AG08396 (cell line): ENCODE measurements at regions not wholly inside any gene's neighbourhood (a gene's known extent, or its start where the extent isn't known, plus 50 kb on each side); places are given as distances from the start of the nearest gene placed in this dataset.

Experiments
- DNase-seq: peaks from one replicate; pipeline ENCODE4 v3.0.0; 2012; ENCODE audit warnings: low spot score, mixed read lengths

DNA sequence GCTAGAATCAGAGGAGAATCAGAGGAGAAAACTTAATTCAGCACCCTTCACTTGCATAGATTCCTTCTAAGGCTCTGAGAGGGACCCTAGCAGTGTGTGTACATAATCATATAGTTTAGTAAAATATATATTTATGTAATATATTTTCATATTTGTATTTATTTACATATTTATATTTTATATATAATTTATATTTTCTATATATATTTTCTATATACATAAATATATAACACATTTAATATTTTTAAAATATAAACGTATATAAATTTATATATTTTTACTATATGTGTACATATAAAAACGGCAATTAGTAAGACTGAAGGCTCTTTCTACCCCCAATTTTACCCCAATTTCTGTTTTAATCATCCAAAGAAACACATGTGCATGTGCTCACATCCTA is 80.3 kb downstream of the NXPE2 start:
- DNase-seq: no peak

DNA sequence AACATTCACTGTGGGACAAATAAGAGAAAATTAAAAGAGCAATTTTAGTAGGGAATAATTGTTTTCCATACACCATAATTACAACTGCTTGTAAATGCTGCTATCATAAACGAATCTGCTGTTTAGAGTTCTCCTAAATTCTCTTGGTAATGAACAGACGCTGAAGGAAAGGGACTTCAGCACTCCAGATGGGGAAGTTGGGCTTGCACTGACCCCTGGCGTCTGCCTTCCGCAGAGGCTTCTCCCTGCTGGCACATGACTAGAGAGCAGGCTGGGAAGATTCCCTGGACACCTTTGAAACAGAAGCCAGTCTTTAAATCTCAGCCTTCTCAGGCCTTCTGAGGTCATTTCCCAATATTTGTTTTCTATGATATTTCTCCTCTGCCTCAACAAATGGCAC is 84.1 kb downstream of the NXPE2 start:
- peak; percentile 65 for DNase-seq

DNA sequence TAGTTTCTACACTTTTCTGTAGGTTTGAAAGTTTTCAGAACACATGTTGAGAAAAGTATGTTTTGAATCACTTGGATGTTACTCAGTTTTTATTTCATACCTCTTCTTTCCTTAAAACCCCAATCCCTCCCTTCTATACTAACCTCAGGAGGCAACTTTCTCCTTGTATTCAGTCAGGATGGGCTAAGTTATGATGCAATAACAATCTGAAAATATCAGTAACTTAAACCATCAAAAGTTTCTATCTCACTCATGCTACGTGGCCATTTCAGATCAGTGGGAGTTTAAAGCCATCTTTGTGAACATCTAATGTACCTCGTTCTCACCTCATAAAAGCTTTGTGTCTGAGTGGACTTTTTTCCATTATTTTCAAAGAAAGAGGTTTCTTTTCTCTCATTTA is 86.2 kb downstream of the NXPE2 start:
- no peak for DNase-seq

DNA sequence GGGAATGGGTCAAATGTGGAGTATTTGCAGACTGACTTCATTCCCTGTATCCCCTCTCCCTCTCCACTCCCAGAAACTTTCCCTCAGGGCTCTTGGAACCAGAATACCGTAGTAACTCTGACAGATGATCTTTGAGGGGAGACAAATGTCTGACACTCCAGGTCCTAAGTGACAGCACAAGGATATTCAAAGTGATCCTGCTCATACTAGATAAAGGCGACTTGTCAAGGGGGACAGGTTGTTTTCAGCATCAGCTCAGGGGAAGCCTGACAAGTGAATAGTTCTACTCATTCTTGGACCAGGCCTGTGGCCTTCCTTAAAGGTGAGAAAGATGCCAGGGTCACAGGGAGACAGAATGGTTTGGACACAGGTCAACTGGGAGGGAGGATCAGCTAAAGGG is 92.8 kb downstream of the NXPE2 start:
- DNase-seq: no peak

DNA sequence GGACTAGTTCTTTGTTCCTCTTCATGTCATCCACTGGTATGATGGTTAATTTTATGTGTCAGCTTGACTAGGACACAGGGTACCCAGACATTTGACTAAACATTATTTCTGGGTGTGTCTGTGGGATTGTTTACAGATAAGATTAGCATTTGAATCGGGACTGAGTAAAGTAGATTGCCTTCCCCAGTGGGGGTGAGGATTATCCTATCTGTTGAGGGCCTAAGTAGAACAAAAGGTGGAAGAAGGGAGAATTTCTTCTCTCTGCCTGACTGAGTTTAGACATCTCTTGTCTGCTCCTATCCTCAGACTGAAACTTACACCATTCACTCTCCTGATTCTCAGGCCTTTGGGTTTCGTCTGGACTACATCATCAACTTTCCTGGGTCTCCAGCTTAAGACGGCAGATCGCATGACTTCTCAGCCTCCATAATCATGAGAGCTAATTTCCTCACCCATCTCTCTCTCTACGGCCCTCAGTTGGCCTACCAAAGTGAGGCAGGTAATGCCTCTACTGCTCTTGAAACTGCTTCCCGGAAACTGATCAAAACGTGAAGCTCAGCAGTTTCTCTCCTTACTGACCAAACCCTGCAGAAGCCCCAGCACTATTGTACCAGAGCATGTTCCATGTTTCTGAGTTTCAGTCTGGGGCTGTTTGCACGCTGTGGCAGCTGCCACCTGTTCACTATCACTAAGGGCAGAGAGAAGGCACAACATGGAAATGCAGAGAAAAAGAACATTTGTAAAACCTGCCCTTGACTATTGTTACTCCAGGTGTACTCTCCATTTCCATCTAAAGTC is 95.4 kb downstream of the NXPE2 start:
- no peak for DNase-seq

DNA sequence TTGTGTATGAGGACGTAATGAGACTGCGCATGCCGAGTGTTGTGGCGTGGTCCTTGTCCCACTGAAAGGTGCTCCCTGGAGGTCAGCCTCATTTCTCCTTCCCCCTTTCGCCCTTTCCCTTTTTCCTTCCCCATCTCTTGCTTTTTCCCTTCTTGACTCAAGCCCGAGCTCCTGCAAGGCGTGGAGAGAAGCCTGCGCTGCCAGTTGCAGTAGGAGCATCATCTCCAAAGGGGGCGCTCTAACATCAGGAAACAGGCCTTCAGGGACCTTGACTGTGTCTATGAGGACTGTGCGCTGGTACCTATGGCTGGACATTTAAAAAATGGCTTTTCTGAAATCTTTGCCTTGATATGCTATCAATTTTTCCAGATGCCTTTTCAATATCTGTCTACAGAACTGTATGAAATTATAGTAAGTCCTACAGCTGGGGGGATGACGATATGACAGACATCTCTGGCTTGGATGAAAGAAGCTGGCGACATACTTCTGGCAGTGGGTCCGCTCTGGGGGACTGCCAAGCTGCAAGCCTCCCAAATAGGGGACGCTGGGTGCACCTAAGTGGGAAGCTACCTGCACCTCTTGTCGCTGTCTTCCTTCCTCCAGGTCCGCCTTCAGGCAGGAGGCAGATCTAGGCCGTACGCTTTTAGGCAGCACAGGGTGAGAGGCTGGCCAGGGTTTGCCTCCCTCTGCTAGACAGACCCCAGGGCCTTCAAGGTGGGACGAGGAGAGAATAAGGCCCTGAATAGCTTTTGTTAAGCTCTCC is 96.5 kb downstream of the NXPE2 start:
- DNase-seq: peak; percentile 19

DNA sequence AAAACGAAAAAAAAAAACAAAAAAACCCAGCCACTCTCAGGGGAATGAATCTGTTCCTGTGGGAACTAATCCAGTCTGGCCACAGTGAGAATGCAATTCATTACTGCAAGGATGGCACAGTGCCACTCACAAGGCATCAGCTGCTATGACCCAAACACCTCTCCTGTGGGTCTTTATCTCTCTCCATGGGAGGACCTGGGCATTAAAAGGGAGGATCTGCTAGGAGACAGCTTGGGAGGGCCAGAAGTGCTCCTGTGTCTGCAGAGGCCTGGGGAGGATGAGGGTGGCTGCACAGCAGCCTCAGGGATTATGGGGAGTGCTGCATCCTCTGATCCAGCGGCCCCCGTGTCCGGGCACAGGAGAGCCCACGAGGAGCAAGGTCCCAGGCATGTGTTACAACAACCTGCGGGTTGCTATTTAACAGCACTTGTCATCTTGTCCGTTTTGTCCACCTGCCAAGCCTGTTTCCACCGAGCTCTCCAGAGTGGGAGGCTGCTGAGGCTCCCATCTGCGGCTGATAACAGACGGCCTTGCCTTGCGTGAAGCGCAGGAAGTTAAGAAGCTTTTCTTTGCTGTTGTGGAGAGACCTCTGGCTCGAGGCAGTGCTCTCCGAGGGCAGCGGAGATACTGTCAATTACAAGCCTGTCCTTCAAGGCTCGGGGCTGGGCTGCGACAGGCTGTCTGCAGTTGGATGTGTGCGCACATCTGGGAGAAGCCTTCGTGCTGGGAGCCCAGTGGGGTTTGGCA is 97.7 kb downstream of the NXPE2 start:
- no peak for DNase-seq

DNA sequence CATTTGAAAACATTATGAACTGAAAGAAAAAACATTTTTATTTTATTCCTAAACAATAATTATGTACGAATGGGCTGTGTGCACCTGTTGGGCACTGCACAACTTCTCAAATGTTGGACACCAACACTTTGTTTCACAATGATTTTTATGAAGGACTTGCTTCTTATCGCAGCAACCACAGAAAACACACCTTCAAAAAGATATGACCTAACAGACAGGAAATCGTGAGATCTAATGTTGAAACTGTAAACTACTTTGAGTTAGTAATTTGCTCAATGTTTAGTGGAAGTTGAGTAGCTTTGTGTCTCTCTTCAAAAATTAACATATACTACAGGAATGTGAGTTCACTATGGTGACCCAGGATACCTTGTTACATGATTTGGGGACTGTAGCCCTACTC is 98.6 kb downstream of the NXPE2 start:
- DNase-seq: no peak

DNA sequence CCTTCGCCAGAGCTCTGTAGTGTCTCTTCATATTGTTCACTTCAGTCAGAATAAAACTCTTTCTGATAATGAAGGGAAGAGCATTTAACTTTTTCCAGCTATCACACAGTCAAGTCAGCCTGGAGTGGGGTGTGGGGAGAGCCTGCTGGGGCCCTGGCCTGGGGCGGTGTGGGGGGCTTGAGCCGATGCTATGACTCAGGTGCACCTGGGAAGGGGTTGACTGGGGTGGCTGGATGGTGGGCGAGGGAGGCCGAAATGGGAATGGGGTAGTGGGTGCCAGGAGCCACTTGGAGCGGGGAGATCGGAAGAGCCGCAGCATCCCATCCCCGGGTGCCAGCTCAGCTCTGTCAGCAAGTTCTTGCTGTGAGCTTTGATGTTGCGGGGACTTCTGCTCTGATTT is 100.9 kb downstream of the NXPE2 start:
- DNase-seq: no peak

DNA sequence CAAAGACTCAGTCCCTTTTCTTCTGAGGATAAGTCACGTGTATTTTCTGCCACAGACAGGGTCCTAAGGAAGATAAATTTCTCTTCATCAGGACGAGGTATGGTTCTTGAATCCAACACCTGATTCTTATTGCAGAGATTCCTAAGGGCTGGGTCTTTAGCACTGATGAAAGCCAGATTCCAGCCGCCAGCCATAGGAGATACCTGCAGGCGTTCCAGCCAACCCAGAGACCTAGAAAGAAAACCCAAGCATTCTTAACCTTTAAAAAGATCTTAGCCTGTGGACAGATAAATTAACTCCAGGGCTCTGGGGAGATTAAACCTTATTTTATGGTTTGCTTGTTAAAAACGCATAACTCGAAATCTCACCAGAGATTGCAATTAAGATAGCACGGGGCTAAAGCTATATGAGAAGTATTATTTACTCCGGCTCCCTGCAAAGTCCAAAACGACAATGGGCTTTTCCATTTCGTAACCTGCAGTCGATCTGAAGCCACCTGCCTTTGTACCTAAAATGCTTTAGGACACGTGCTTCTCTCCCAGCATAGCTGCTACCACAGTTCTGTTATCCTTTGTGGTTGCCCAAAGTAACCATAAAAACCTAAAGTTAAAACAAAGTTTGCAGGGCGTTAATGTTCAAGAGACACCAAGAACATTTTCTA is 104.5 kb downstream of the NXPE2 start:
- DNase-seq: no peak

DNA sequence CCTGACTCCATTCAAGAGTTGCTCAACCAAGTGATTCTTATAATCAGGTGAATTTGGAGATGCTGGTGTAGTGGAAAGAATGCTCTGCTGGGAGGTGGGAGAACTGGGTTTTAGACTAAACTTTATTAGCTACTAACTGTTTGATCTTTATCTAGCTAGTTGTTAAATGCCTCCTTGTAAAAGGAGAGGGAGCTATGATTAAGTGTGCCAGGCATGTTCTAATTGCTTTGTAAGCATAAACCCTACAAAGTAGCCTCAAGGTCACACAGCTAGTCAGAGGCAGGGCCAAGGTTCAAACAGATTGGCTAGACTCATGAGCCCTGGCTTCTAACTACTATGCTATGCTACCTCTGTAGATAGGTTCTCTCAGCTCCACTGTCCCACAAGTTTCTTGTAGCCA is 105.5 kb downstream of the NXPE2 start:
- no peak for DNase-seq

DNA sequence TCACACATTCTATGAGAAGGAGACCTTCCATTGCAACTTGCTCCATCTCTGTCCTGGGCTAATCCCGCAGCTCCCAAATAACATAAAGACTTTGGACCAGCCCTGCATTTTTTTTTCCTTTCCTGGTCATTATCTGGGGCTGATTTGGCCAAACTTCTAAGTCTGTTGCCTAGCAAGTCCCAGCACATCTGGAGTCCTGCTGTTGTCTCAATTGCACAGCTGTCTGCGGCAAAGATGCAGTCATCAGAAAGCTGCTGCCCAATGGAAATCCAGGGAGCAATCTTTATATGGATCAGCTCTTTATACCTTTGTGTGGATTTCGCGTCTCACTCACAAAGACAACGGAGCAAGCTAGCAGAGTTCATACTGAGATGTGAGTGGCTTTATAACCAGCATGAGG is 105.9 kb downstream of the NXPE2 start:
- DNase-seq: no peak

DNA sequence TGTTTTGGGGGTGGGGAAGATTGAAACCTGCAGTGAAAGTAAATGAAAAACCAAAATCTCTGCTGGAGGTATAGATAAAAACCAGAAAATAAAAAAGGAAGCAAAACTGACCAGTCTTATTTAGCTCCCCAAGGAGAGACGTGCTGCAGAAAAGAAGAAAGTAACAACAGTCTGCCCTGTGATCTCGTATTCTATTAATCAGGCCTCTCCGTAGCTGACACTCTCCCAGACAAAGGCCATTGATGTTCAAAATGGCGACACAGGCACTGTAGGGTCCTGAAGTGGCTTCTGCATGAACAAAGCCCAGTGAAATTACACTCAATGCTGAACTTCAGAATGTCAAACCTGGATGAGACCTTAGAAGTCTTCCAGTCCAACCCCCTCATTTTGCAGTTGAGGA is 106.6 kb downstream of the NXPE2 start:
- no peak for DNase-seq

DNA sequence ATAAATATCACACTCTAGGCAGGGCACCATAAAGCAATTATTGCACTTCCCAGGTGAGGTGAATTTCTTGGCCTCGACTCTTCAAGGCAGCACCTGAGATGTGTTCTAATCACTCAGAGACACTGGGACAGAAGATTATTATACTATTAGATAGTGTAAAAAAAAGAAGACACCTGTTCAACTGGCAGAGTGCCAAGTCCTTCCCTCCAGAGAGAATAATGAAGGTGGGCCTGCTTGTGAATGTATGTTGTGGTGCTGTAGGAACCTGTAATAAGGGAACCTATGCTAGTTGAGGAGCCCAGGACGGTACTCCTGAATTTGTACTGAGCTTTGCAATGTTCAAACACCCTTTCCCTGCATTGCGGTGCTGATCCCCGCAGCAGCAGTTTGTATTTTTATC is 107.5 kb downstream of the NXPE2 start:
- no peak for DNase-seq

DNA sequence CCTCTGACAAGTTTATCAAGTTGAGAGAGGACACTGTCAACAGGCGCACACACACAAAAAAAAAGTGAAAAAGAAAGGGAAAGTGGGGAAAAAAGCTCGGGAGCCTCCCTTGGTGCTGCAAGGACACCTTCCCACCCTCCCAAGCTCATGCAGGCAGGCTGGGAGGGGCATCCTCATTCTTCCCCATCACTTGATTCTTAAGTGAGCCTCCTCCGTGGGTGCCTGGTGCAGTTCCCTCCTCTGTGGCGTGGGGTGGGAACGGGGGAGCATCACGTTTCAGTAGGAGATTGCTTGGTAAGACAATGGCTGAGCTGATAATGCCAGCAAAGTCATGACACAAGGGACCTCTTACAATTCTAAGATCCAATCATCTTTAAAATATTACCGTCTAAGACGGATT is 108.8 kb downstream of the NXPE2 start:
- DNase-seq: no peak

DNA sequence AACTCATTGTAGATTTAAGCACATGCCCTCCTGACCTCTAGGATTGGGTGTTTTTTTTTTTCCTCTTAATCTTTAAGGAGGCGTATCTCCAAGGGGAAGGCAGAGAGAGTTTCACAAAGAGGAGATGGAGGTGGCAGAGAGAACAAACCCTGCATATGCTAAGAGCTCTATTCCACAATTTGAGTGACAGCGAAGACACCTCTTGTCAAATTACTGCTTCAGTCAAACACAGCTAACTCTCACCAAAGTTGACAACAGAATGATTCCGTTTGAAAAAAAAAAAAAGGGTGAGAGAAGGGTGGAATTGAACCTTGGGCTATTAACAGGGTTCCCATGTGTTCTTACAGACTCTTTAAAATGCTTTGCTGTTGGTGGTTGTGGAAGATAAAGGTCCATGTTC is 112.6 kb downstream of the NXPE2 start:
- no peak for DNase-seq

DNA sequence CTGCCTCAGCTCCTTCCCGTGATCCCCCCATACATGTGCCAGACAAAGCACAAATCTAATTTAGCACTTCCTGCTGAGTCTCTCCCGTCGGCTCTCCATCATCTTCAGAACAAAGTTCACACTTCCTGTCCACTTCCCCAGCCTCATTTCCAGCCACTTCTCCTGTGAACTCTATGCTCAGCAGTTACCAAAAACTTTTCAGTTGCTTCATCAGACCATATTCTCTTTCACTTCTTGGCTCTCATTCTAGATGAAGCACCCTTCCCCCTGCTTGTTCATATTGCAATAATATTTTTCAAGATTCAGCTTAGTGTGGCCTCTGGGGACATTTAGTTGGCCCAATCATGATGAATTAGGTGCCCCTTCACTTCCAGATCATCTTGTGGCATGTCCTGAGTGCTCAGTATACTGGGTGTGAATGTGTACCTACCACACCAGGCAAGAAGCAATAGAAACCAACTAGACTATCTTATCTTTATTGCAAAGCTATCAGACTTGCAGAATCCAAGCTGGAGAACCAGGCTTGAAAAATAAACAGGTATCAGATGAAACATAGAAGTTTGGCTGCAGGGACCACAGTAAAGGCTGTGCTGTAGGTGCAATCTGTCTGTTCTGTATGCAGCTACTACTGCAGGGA is 115.8 kb downstream of the NXPE2 start:
- DNase-seq: no peak

DNA sequence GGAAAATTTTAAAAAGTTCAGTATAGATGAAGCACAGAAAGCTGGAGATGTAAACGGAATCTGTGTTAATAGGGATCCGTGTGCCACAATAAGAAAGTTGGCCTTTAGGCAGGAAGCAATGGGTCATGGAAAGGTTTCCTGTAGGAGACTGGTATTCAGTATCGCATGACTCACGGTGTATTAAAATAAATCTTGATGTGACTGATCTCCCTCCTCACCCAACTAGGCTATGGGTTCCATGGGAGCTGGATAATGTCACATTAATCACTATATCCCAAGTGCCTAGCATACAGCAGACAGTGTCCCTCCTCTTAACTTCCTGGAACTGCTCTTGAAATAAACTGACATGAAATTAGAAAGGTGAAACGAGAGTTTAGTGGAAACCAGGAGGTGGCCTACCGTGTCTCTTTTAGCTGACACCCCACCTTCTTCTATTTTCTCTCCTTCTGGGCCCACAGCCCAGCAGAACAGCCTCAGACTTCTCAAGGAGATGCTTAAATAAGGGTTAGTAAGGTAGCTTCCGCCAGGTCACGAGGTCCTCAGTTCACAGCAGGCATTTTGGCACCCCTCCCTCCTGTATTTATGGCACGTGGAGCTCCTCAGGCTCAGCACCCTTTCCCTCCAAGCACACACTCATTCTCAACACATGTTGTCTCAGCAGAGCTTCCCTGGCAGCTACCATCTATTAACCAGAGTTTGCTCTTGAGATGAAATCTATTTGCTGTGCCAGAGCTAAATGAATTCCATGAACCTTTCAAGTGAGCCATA is 118.8 kb downstream of the NXPE2 start:
- DNase-seq: no peak

DNA sequence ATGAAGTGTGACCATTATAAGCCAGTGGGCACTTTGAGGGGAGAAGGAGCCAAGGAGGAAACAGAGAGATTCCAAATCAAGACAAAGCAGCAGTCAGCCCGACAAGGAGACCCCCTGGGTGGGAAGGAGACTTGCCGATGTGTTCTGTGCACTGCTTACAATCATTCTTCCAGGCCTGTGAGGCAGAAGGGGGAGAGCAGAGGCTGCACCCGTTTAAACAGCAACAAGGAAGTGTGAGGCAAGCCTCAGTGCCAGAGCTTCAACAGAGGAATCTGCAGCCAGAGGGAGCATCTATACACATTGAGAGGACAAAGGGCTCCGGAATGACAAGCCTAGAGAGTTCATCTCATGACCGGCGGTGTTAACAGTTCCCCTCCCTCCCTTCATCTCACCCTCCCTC is 121.1 kb downstream of the NXPE2 start:
- DNase-seq: no peak

DNA sequence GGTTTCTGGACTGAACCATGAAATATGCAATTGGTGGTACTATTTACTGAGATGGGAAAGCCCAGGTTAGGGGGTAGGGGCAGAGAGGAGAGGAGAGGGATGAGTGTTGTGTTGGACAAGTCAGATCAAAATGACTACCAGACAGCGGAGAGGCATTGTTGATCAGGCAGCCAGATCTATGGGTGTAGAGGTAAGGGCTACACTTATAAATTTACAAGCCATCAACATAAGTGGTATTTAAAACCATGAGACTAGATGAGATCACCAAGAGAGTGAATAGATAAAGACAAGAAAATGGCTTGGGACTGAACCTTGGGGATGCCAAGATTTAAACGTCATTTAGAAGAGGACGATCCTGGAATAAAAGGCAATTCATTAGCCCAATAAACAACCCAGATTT is 123.4 kb downstream of the NXPE2 start:
- no peak for DNase-seq

DNA sequence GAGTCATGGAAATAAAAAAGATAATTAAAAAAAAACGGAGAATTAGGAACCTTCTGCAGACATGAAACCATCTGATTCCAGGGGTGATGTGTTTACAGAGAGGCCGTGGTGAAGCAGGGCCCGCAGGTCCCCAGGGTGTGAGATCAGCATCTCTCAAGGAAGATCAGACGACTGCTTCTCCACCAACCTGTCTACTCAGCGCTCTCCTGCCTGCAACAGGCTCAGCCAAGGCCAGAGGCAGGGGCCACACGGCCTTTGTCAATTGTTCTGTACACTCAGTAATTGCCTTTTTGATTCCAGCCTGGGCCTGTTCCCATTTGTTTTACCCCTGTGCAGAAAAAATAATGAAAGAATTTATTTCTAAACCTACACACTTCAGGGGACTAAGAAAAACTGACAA is 124.6 kb downstream of the NXPE2 start:
- DNase-seq: no peak
